DMS153 treated with DMSO at 0.1 percent for 48 hours (cell line): ENCODE measurements at regions not wholly inside any gene's neighbourhood (a gene's known extent, or its start where the extent isn't known, plus 50 kb on each side); places are given as distances from the start of the nearest gene placed in this dataset.
"Not testable (repeated sequence)": the region's sequence is repeated elsewhere in the genome, so short reads cannot be mapped to it uniquely, and the experiment has no call there.

Experiments used
- DNase-seq: peaks from one replicate; lab custom pipeline; 2025; ENCODE audit not compliant: unreplicated experiment; lab: John Stamatoyannopoulos, UW

GRCh38 chr10:118944959-118945633 is 84.4 kb upstream of the NANOS1 start:
- DNase-seq = no peak

GRCh38 chr10:118948786-118949185 is 80.7 kb upstream of the NANOS1 start:
- DNase-seq = no peak

- no peak for DNase-seq
These were observed 79.3 kb upstream of the NANOS1 start for GRCh38 chr10:118950190-118950680.

GRCh38 chr10:118950997-118951637 is 78.4 kb upstream of the NANOS1 start:
- DNase-seq = peak; percentile 6

- DNase-seq = no peak
These were observed 76.8 kb upstream of the NANOS1 start for GRCh38 chr10:118952493-118953295.

GRCh38 chr10:118953598-118954393 is 75.7 kb upstream of the NANOS1 start:
- DNase-seq = no peak

- no peak for DNase-seq
These were observed 74.0 kb upstream of the NANOS1 start for GRCh38 chr10:118955531-118955930.

- no peak for DNase-seq
These were observed 73.3 kb upstream of the NANOS1 start for GRCh38 chr10:118955951-118956801.

- no peak for DNase-seq
These were observed 72.6 kb upstream of the NANOS1 start for GRCh38 chr10:118956802-118957442.

GRCh38 chr10:118957443-118957825 is 72.1 kb upstream of the NANOS1 start:
- no peak for DNase-seq

GRCh38 chr10:118957966-118958365 is 71.5 kb upstream of the NANOS1 start:
- DNase-seq = no peak

GRCh38 chr10:118958559-118958958 is 71.0 kb upstream of the NANOS1 start:
- DNase-seq = no peak

- DNase-seq = no peak
These were observed 70.3 kb upstream of the NANOS1 start for GRCh38 chr10:118958984-118959925.

- DNase-seq = no peak
These were observed 69.1 kb upstream of the NANOS1 start for GRCh38 chr10:118960157-118961090.

GRCh38 chr10:118961436-118961835 is 68.1 kb upstream of the NANOS1 start:
- no peak for DNase-seq

GRCh38 chr10:118962331-118962868 is 67.1 kb upstream of the NANOS1 start:
- not testable (repeated sequence) for DNase-seq

GRCh38 chr10:118963341-118963740 is 66.2 kb upstream of the NANOS1 start:
- no peak for DNase-seq
